ENCODE measurements at regions not wholly inside any gene's neighbourhood (a gene's known extent, or its start where the extent isn't known, plus 50 kb on each side); places are given as distances from the start of the nearest gene placed in this dataset.
"Not testable (repeated sequence)": the region's sequence is repeated elsewhere in the genome, so short reads cannot be mapped to it uniquely, and the experiment has no call there.

DNA sequence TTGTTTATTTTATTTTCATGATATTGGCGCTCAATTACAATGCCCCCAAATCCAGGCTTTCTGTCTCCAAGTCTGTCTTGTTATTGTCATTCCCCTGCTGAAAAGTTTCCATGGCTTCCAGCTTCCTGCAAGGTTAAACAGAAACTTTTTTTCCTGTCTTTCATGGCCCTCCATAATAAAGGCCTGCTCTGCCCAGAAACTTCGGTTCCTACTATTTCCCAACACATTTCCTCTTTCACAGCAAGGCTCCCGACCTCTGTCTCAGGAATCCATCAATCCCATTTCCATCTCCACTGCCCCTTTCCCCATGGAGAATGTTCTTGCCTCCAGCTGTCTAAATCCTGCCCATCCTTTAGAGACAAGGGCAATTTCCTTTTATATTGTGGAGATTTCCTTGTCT lies 365.2 kb upstream of the JARID2 start:
- FAIRE-seq (no peak), DNase-seq (ENCODE audit: extremely low spot score, insufficient read length, low read depth) (no peak)

DNA sequence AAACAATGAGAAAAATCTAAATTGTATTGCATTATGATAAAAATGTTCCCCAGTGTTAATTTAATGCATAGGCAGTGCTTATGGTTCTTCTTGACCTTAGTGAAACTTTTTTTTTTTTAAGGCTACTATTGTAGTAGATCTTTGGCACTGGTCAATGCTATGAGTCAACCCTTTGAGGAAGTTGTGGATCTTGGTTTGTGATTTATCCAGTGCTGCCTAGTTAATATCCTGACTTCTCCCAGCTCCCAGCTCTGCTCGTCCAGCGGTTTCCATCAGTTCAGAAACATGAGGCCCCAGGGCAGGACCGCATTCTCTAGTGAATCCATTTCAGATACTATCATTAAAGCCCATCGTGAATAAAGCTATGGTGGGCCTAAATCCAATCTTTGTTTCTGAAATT lies 364.5 kb upstream of the JARID2 start:
- no peak for FAIRE-seq
- no peak for DNase-seq (ENCODE audit: extremely low spot score, insufficient read length, low read depth)

DNA sequence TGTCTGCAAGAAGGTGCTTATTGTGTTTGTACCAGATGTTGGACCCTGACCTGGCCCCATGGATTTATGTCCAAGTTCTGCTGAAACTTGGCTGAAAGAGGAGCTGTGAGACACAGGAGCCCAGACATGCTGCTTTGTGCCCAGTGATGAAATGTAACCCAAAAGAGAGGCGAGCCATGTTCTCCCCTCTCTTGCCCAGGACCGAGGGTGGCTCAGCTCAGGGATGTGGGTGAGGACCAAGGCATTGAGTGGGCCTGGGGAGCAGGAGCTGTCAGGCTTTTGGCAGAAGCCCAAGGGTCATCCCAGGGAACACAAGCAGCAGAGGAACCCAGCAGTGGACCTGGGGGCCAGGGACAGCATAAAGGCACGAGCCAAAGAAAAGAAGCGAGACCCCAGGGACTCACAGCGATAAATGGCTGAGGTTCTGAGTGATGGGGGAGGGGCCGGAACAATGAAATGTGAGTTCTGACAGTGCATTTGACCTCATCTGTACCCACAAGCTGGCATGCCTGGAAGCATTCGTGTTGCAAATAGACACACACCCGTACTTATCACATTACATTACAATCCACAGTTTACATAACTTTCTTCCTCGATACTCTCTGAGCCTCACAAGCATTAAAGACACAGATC lies 363.4 kb upstream of the JARID2 start:
- DNase-seq (ENCODE audit: extremely low spot score, insufficient read length, low read depth) (no peak), FAIRE-seq (no peak)

DNA sequence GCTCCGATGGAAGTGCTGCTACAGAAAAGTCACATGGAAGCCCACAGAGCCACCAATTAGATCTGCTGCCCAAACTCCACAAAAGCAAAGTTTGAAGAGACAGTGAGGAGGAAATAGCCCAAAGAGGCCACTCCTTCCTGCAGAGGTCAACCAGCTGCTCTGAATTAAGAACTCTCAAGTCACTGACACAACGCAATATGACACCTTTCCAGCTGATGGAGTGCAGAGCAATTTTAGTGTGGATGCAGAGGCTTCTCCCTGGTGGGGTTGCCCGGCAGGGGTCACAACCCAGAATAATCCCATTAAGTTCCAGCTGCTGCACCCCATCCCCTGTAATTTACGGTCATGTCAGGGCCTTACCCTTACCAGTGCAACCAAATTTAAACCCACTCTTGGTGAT lies 361.9 kb upstream of the JARID2 start:
- no peak for DNase-seq (ENCODE audit: extremely low spot score, insufficient read length, low read depth)
- FAIRE-seq, result no peak

DNA sequence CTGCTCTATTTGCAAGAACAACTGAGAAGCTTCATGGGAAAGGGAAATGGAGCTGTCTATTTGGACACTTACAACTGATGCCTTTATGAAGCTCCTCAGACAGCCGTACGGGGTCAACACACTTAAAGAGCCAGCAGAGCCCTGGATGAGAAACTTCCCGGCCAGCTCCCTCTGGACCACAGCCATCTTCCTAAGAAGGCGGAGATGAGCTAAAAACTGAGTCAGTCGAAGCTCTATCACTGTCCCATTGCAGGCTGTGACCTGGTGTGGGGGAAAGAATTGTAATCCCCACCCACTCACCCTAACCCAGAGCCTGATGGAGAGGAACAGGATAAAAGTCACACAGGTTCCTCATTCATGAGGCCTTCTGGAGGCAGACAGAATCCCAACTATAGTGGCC lies 360.4 kb upstream of the JARID2 start:
- DNase-seq (ENCODE audit: extremely low spot score, insufficient read length, low read depth) (no peak), FAIRE-seq (no peak)

DNA sequence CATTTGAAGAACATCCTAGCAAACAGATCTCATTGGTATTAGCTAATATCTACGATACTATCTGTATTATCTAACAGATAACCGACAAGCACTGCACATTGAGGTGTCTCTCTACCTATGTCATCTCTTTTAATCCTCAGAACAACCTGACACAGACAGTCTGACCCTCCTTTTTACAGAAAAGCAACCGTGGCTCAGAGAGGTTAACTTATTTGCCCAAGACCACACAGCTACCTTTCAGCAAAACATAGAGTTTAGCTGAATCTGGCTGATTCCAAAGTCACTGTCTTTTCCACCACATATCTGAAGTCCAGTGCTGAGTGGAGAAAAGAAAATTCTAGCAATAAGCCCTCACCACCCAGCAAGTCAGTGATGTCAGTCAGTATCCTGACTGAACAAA lies 358.7 kb upstream of the JARID2 start:
- FAIRE-seq, result no peak
- DNase-seq (ENCODE audit: extremely low spot score, insufficient read length, low read depth), result no peak

DNA sequence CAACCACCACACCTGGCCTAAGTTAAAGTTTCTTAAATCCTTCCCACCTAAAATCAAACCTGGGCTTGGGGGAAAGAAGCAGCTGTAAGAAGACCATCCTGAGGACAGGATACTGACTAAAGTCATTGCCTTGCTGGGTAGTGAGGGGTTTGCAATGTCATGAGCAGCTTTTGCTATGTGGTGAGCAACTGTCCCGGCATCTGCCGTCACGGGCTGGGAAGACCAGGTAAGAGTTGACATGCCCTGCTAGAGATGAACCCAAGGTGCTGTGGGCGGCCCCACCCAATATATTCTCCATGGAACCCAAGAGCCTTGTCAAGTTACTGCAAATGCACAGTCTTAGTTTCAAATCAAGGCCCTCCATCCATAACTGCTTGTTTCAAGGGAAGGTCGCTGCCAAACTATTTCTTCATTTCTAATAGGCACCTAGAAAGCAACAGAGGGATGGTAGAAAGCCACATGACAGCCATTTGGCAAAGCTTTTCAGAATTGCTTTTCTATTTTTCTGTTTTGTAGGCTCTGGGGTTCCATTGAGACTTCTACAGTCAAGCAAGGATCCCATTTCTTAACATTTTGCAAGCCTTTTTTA lies 357.8 kb upstream of the JARID2 start:
- FAIRE-seq, result no peak

DNA sequence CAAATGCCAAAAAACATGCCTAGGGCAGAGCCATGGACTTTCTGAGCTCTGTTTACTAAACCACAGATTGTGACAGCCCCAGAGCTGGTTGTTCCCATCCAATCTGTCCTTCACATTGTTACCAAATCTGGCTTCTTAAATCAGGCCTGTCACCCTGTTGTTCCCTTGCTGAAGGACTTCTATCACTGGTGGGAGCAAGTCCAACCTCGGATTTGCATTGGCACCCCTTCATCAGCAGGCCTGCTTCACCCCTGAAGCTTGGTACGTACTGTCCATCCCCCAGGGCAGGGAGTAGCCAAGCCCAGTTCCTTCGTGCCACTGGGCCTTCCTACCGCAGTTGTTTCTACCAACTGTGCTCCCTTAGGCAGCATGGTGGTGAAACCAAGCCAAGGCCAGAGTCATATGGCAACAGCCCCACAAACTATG lies 357.3 kb upstream of the JARID2 start:
- DNase-seq (ENCODE audit: extremely low spot score, insufficient read length, low read depth) (no peak), FAIRE-seq (no peak)

More for the DNA sequence above, 357.8 kb upstream of the JARID2 start:
- no peak for DNase-seq (ENCODE audit: extremely low spot score, insufficient read length, low read depth)

DNA sequence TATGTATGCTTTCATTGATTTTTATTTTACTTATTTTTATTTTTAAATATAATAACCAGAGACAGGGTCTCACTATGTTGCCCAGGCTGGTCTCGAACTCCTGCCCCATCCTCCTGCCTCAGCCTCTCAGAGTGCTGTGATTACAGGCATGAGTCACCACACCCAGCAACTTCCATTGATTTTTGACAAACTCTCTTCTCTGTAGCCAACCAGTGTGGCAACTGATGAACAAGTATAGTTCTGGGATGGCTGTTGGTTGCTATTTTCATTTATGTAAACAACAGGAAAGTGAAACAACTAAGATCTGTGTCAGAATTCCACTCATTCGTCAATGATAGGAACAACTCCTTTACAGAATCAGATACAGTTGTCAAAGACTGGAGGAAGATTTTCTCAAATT lies 356.7 kb upstream of the JARID2 start:
- DNase-seq (ENCODE audit: extremely low spot score, insufficient read length, low read depth), result no peak
- no peak for FAIRE-seq

DNA sequence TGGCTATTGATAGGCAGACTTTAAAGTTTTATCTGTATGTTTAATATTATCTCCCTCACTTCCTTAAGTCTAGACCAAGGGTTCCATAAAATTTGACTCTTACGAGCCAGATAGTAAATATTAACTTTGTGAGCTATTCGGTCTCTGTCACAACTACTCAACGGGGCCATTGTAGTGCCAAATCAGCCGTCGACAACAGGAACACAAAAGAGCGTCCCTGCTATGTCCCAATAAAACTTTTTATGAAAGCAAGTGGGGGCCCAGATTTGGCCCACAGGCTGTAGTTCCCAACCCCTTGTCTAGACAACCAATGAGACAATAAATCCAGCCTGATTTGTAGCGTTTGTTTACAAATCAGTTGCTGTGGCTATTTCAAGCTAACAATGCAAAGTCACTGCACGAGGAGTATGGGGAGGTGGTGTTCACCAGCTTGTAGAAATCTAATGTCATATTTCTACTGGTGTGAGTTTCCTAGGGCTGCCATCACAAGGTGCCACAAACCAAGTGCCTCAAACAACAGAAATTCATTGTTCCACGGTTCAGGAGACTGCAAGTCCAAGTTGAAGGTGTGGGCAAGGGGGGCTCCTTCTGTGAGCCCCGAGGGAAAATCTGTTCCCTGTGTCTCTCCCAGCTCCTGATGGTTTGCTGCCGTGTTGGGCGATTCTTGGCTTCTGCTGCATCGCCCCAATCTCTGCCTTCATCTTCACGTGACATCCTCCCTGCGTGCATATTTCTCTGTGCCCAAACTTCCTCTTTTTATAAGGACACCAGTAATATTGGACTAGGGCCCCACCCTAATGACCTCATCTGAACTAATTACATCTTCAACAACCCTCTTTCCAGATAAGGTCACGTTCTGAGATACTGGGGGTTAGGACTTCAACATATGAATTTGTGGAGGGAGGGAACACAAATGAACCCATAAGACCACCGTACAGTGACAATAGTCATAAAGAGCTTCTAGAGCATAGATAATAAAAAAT lies 356.0 kb upstream of the JARID2 start:
- no peak for DNase-seq (ENCODE audit: extremely low spot score, insufficient read length, low read depth)

DNA sequence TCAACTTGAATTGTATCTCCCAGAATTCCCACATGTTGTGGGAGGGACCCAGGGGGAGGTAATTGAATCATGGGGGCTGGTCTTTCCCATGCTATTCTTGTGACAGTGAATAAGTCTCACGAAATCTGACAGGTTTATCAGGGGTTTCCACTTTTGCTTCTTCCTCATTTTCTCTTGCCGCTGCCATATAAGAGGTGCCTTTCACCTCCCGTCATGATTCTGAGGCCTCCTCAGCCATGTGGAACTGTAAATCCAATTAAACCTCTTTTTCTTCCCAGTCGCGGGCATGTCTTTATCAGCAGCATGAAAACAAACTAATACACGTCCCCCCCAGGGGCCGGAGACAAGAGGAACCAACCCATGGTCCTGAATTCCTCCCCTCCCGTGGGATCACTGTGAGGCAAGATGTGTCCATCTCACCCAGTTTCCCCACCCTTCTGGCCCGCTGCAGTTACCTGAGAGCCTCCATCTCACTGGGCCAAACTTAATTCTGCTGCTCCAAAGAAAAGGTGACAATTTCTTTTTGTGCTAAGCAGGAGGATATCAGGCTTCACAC lies 354.0 kb upstream of the JARID2 start:
- DNase-seq (ENCODE audit: extremely low spot score, insufficient read length, low read depth); FAIRE-seq: not testable (repeated sequence)

More for the DNA sequence above, 356.0 kb upstream of the JARID2 start:
- no peak for FAIRE-seq

DNA sequence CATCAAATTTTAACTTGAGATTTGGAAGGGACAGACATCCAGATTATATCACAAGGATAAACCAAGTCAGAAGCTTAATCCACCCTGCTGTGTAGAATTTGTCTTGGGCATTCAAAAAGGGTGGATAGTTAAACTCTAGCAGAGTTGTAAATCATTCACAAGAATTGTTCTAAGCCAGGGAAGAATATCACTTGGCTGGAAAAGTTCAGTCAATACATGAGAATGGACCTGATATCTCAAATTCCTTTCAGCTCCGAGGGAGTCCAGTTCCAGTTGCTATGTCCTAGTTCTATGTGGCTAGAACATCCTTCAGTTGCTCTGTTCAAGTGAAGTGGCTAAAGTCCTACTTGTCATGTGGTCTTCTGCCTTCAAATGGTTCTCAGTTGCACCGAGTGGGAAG lies 351.8 kb upstream of the JARID2 start:
- FAIRE-seq, result no peak
- DNase-seq (ENCODE audit: extremely low spot score, insufficient read length, low read depth), result no peak

DNA sequence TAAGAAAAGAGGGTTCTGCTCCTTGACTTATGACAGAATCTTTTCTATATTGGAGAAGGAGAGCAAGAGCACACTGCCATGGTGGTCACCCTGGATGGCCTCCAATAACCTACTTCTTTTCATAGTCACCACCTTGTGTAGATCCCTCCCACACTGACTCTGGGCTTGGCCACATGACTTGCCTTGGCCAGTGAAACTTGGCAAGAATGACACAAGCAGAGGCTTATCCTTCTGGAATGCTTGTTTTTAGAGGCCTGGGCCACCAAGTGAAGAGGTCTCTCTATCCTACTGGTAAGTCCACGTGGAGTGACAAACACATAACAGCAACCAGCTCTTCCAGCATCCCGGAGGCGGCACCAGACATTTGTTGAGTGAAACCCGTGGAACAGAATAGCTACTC lies 349.4 kb upstream of the JARID2 start:
- FAIRE-seq (no peak), DNase-seq (ENCODE audit: extremely low spot score, insufficient read length, low read depth) (no peak)

DNA sequence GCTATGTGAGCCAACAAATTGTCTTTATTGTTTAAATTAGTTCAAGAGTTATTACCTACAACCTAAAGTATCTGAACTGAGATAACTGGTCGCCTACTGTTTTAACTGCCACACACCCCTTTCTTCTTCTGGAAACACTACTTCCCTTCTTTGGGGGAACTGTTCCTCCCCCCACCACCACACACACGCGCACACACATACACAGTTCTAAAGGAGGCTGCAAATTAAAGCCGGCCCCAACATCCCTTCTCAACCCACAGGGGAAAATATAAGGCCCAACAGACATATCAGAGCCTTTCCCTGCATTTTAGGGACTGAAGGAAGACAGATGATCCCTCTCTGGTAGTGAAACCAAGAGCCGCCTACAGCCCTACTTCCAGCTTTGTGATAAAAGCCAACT lies 348.0 kb upstream of the JARID2 start:
- FAIRE-seq (no peak), DNase-seq (ENCODE audit: extremely low spot score, insufficient read length, low read depth) (no peak)

DNA sequence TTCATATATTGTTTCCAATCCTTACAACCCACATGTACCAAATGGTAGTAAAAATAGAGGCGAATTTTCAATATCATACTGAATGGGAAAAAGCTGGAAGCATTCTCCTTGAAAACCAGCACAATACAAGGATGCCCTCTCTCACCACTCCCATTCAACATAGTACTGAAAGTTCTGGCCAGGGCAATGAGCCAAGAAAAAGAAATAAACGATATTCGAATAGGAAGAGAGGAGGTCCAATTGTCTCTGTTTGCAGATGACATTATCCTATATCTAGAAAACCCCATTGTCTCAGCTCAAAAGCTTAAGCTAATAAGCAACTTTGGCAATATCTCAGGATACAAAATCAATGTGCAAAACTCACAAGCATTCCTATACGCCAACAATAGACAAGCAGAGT lies 346.4 kb upstream of the JARID2 start:
- not testable (repeated sequence) for FAIRE-seq; DNase-seq (ENCODE audit: extremely low spot score, insufficient read length, low read depth)

DNA sequence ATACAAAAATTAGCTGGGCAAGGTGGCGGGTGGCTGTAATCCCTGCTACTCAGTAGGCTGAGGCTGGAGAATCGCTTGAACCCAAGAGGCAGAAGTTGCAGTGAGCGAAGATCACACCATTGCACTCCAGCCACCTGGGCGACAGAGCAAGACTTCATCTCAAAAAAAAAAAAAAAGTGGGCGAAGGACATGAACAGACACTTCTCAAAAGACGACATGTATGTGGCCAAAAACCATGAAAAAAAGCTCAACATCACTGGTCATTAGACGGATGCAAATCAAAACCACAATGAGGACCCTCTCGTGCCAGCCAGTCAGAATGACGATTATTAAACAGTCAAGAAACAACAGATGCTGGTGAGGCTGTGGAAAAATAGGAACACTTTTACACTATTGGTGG lies 344.9 kb upstream of the JARID2 start:
- no peak for DNase-seq (ENCODE audit: extremely low spot score, insufficient read length, low read depth)
- no peak for FAIRE-seq

DNA sequence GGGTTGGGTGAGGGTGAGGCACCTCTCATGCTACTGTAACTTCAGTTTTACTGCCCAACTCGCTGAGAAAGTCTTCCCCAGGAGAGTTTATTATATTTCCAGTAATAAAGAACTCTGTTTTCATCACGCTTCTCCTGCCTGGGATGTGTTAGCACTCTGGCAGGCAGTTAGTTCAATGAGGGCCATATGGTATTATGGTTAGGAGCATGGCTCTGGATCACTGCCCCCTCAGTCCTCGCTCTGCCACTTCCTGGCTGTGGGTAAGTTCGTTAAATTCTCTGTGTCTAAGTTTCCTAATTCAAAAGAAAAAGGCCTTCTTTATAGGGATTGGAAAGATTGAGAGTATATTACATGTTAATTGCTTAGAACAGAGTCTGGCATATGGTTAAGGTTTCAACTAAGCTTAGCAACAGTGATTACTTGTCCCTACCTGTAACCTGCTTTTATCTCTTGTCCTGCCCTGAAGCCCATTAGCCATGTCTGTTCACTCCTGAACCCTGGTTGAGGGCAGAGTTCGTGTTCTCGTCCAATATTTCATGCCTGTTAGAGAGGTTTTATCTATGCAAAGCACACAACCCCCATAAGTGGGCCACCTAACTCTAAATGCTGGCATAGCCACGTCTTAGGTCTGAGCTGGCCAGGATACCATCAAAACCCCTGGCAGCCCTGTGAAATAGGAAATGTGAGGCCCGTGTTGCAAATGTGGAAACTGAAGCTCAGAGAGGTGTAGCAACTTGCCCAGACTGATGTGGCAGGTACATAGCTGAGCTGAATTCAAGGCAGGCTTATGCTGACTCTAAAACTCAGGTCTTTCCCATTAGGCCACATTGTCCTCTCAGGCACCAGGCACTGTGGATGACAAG lies 342.5 kb upstream of the JARID2 start:
- DNase-seq (ENCODE audit: extremely low spot score, insufficient read length, low read depth) (no peak), FAIRE-seq (no peak)

DNA sequence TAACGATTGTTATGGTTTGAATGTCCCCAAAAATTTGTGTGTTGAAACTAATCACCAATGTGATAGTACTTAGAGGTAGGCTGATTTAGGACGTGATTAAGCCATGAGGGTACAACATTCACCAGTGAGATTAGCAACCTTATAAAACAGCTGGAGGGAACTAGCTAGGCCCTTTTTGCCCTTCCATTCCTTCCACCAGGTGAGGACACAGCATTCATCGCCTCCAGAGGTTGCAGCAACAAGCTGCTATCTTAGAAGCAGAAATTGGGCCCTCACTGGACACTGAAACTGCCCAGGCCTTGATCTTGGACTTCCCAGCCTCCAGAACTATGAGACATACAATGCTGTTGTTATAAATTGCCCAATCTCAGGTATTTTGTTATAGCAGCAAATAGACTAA lies 340.7 kb upstream of the JARID2 start:
- FAIRE-seq, result no peak
- DNase-seq (ENCODE audit: extremely low spot score, insufficient read length, low read depth), result no peak

DNA sequence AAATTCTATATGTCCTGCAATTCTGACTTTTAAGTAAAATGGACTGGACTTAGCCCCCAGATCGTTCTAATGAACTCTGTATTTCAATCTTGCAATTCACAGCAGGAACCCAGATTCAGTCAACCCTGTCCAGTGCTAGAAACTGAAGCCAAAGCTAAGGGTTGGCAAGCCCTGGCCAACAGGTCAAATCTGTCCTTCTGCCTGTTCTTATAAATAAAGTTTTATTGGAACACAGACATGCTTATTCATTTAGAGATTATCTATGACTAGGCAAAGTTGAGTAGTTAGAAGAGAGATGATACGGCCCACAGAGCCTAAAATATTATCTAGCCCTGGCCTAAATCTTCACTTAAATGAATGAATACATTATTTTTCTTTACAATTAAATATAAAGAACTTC lies 339.2 kb upstream of the JARID2 start:
- DNase-seq (ENCODE audit: extremely low spot score, insufficient read length, low read depth) (no peak), FAIRE-seq (no peak)

Data from GM18507 (cell line).